ENCODE measurements at regions not wholly inside any gene's neighbourhood (a gene's known extent, or its start where the extent isn't known, plus 50 kb on each side); places are given as distances from the start of the nearest gene placed in this dataset.
A peak's percentile ranks its signal among the peaks of the same experiment; 100 is the strongest.
"Not testable (repeated sequence)": the region's sequence is repeated elsewhere in the genome, so short reads cannot be mapped to it uniquely, and the experiment has no call there.

GRCh38 chr1:185681034-185681633, 53.1 kb upstream of the HMCN1 start:
- DNase-seq (ENCODE audit: low read depth in 1 of 2, low spot score in 1 of 2), result no peak

GRCh38 chr1:185680453-185680852, 53.7 kb upstream of the HMCN1 start:
- DNase-seq (ENCODE audit: low read depth in 1 of 2, low spot score in 1 of 2), result no peak

- DNase-seq (ENCODE audit: low read depth in 1 of 2, low spot score in 1 of 2), result no peak
These were observed 55.0 kb upstream of the HMCN1 start for GRCh38 chr1:185679220-185679619.

- no peak for DNase-seq (ENCODE audit: low read depth in 1 of 2, low spot score in 1 of 2)
These were observed 57.2 kb upstream of the HMCN1 start for GRCh38 chr1:185676969-185677368.

GRCh38 chr1:185674201-185674600, 60.0 kb upstream of the HMCN1 start:
- no peak for DNase-seq (ENCODE audit: low read depth in 1 of 2, low spot score in 1 of 2)

GRCh38 chr1:185672719-185673360, 61.4 kb upstream of the HMCN1 start:
- no peak for DNase-seq (ENCODE audit: low read depth in 1 of 2, low spot score in 1 of 2)

GRCh38 chr1:185670187-185670627, 64.0 kb upstream of the HMCN1 start:
- peak in 1 of 2 donors; percentile 13 for DNase-seq (ENCODE audit: low read depth in 1 of 2, low spot score in 1 of 2)

- DNase-seq (ENCODE audit: low read depth in 1 of 2, low spot score in 1 of 2), result no peak
These were observed 66.2 kb upstream of the HMCN1 start for GRCh38 chr1:185668013-185668412.

GRCh38 chr1:185666582-185666981, 67.6 kb upstream of the HMCN1 start:
- no peak for DNase-seq (ENCODE audit: low read depth in 1 of 2, low spot score in 1 of 2)

- DNase-seq (ENCODE audit: low read depth in 1 of 2, low spot score in 1 of 2), result no peak
These were observed 70.4 kb upstream of the HMCN1 start for GRCh38 chr1:185663771-185664296.

- no peak for DNase-seq (ENCODE audit: low read depth in 1 of 2, low spot score in 1 of 2)
These were observed 70.9 kb upstream of the HMCN1 start for GRCh38 chr1:185663332-185663731.

- DNase-seq (ENCODE audit: low read depth in 1 of 2, low spot score in 1 of 2), result no peak
These were observed 72.2 kb upstream of the HMCN1 start for GRCh38 chr1:185661971-185662370.

- DNase-seq (ENCODE audit: low read depth in 1 of 2, low spot score in 1 of 2), result no peak
These were observed 77.5 kb upstream of the HMCN1 start for GRCh38 chr1:185656663-185657062.

- DNase-seq (ENCODE audit: low read depth in 1 of 2, low spot score in 1 of 2), result no peak
These were observed 79.3 kb upstream of the HMCN1 start for GRCh38 chr1:185654952-185655314.

- DNase-seq (ENCODE audit: low read depth in 1 of 2, low spot score in 1 of 2), result no peak
These were observed 79.8 kb upstream of the HMCN1 start for GRCh38 chr1:185654199-185654951.

GRCh38 chr1:185653615-185654014, 80.6 kb upstream of the HMCN1 start:
- no peak for DNase-seq (ENCODE audit: low read depth in 1 of 2, low spot score in 1 of 2)

GRCh38 chr1:185652348-185652747, 81.8 kb upstream of the HMCN1 start:
- no peak for DNase-seq (ENCODE audit: low read depth in 1 of 2, low spot score in 1 of 2)

GRCh38 chr1:185650602-185651230, 83.5 kb upstream of the HMCN1 start:
- DNase-seq (ENCODE audit: low read depth in 1 of 2, low spot score in 1 of 2), result no peak

GRCh38 chr1:185648858-185649589, 85.2 kb upstream of the HMCN1 start:
- no peak for DNase-seq (ENCODE audit: low read depth in 1 of 2, low spot score in 1 of 2)

GRCh38 chr1:185647597-185648267, 86.5 kb upstream of the HMCN1 start:
- not testable (repeated sequence) for DNase-seq (ENCODE audit: low read depth in 1 of 2, low spot score in 1 of 2)

Data from stimulated activated CD4-positive, alpha-beta T cell treated with anti-CD3 and anti-CD28 coated beads, Interleukin-15, amount 100 ng/mL, for 1 hour (primary cell).